MM.1S (cell line): ENCODE measurements at regions not wholly inside any gene's neighbourhood (a gene's known extent, or its start where the extent isn't known, plus 50 kb on each side); places are given as distances from the start of the nearest gene placed in this dataset.

Experiments
- DNase-seq: peaks from one replicate; pipeline ENCODE4 v3.0.0-alpha.2; 2015
- H2AFZ ChIP-seq: fragments of 300-600 bp; sonication (generic); 2 replicates; pipeline ENCODE4 v1.6.0; 2016; ENCODE audit warnings: antibody characterized with exemption, low read length
- H3F3A ChIP-seq: fragments of 300-600 bp; sonication (generic); 2 replicates; pipeline ENCODE4 v1.6.1; 2016; ENCODE audit warnings: mild to moderate bottlenecking, antibody characterized with exemption, low read length, moderate library complexity, mixed read lengths; ENCODE audit not compliant: insufficient read depth
- H3K27ac ChIP-seq: fragments of 300-600 bp; sonication (generic); 2 replicates; pipeline ENCODE4 v1.5.1; 2016; ENCODE audit warnings: mild to moderate bottlenecking, low read length
- H3K27me3 ChIP-seq: fragments of 300-600 bp; sonication (generic); replicated peaks from 2 replicates; pipeline ENCODE4 v1.6.0; 2016; ENCODE audit warnings: low read length; ENCODE audit not compliant: insufficient read depth
- H3K36me3 ChIP-seq: fragments of 300-600 bp; sonication (generic); replicated peaks from 2 replicates; pipeline ENCODE4 v1.6.1; 2016; ENCODE audit warnings: mild to moderate bottlenecking, low read length, mixed read lengths; ENCODE audit not compliant: insufficient read depth
- H3K4me1 ChIP-seq: fragments of 300-600 bp; sonication (generic); 2 replicates; pipeline ENCODE4 v1.6.1; 2016; ENCODE audit warnings: low read length, mixed read lengths
- H3K4me2 ChIP-seq: fragments of 300-600 bp; sonication (generic); 2 replicates; pipeline ENCODE4 v1.6.0; 2016; ENCODE audit warnings: low read depth, low read length
- H3K4me3 ChIP-seq: fragments of 300-600 bp; sonication (generic); 2 replicates; pipeline ENCODE4 v1.5.1; 2016; ENCODE audit warnings: low read length, mixed read lengths
- H3K79me2 ChIP-seq: fragments of 300-600 bp; sonication (generic); 2 replicates; pipeline ENCODE4 v1.6.1; 2016; ENCODE audit warnings: mixed run types, low read length, mixed read lengths
- H3K9ac ChIP-seq: fragments of 300-600 bp; sonication (generic); 2 replicates; pipeline ENCODE4 v1.6.1; 2016; ENCODE audit warnings: low read length, mixed read lengths
- H3K9me2 ChIP-seq: fragments of 300-600 bp; sonication (generic); replicated peaks from 2 replicates; pipeline ENCODE4 v1.6.1; 2016; ENCODE audit warnings: mild to moderate bottlenecking, low read length, mixed read lengths; ENCODE audit not compliant: insufficient read depth
- H3K9me3 ChIP-seq: fragments of 300-600 bp; sonication (generic); replicated peaks from 2 replicates; pipeline ENCODE4 v1.6.1; 2016; ENCODE audit warnings: mild to moderate bottlenecking, low read length, mixed read lengths; ENCODE audit not compliant: insufficient read depth
- H4K20me1 ChIP-seq: fragments of 300-600 bp; sonication (generic); 2 replicates; pipeline ENCODE4 v1.6.1; 2016; ENCODE audit warnings: mild to moderate bottlenecking, low read length, moderate library complexity, mixed read lengths; ENCODE audit not compliant: insufficient read depth
- CTCF ChIP-seq: fragments of 300-600 bp; sonication (generic); IDR thresholded peaks from 2 replicates; pipeline ENCODE4 v1.5.1; 2016; ENCODE audit warnings: antibody characterized with exemption, low read length, mixed read lengths
- EZH2 ChIP-seq: fragments of 300-600 bp; sonication (generic); optimal IDR thresholded peaks from 2 replicates; pipeline ENCODE3; 2017; ENCODE audit warnings: low read depth, mild to moderate bottlenecking, antibody characterized with exemption, low read length, mixed read lengths
- EZH2phosphoT487 ChIP-seq: fragments of 300-600 bp; sonication (generic); IDR thresholded peaks from 2 replicates; pipeline ENCODE4 v1.6.1; 2018; ENCODE audit warnings: antibody characterized with exemption, low read length

- H3K79me2 ChIP-seq: no peaks in the 10 kb centered on the region
- no peak overlapping the region for H3K4me3 ChIP-seq
- H4K20me1 ChIP-seq: no peaks in the 10 kb centered on the region
- no peaks in the 10 kb centered on the region for H3K9me2 ChIP-seq
- TF ChIP-seq CTCF: no peak
- H3K9ac ChIP-seq: no peak overlapping the region
- H3K27me3 ChIP-seq: no peaks in the 10 kb centered on the region
- H3K4me1 ChIP-seq: no peaks in the 10 kb centered on the region
- no peak for DNase-seq
- H3F3A ChIP-seq: no peaks in the 10 kb centered on the region
- H3K4me2 ChIP-seq: no peak overlapping the region
- H2AFZ ChIP-seq: no peak overlapping the region
- H3K27ac ChIP-seq: no peak overlapping the region
- no peaks in the 10 kb centered on the region for H3K9me3 ChIP-seq
- no peaks in the 10 kb centered on the region for H3K36me3 ChIP-seq
Measured at GRCh38 chr13:80413611-80414010, 72.7 kb upstream of the SPRY2 start.

DNA sequence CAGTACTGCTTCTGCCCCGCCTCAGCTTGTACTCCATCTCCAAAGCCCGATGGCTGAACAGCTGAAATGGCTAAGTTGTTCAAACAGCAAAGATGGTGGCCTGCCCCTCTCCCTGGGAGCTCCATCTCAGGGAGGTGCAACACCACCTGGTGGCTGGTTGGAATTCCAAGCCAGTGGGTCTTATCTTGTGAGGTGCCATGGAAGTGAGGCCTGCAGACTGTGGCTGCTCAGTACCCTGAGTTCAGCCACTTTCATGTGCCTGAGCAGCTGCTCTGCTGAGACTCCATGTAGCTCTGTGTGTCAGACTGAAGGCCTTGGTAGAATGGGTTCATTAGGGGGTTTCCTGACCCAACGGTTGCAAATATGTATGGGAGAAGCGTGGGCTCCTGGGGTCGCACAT lies 67.3 kb upstream of the SPRY2 start:
- no peak for DNase-seq
- H3K4me3 ChIP-seq: no peak overlapping the region
- H3K27me3 ChIP-seq: no peaks in the 10 kb centered on the region
- H3K4me1 ChIP-seq: no peaks in the 10 kb centered on the region
- no peak overlapping the region for H3K4me2 ChIP-seq
- no peaks in the 10 kb centered on the region for H3K79me2 ChIP-seq
- no peaks in the 10 kb centered on the region for H3K9me3 ChIP-seq
- no peaks in the 10 kb centered on the region for H3K36me3 ChIP-seq
- H3K9me2 ChIP-seq: no peaks in the 10 kb centered on the region
- H3K27ac ChIP-seq: no peak overlapping the region
- H3F3A ChIP-seq: no peaks in the 10 kb centered on the region
- no peak overlapping the region for H3K9ac ChIP-seq
- no peak overlapping the region for H2AFZ ChIP-seq
- no peaks in the 10 kb centered on the region for H4K20me1 ChIP-seq
- TF ChIP-seq CTCF (no peak), EZH2 (no peak), EZH2phosphoT487 (no peak)

DNA sequence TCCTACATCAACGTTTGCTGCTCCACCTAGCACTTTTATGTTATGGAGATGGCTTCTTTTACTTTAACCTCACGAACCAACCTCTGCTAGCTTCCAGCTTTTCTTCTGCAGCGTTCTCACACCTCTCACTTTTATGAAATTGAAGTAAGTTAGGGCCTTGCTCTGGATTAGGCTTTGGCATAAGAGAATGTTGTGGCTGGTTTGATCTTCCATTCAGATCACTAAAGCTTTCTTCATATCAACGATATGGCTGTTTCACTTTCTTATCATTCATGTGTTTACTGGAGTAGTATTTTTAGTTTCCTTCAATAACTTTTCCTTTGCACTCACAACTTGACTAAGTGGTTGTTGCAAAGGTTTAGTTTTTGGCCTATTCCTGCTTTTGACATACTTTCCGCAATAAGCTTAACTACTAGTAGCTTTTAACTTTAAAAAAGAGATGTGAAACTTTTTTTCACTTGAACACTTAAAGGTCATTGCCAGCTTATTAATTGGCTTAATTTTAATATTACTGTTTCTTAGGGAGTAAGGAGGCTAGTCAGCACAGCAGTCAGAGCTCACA lies 60.0 kb upstream of the SPRY2 start:
- Histone ChIP-seq H3K79me2 (no peaks in the 10 kb centered on the region), H3K9ac (no peak overlapping the region), H3K4me2 (no peak overlapping the region), H2AFZ (no peak overlapping the region), H3K27me3 (no peaks in the 10 kb centered on the region), H3K4me3 (no peak overlapping the region), H3K9me3 (no peaks in the 10 kb centered on the region), H3F3A (no peaks in the 10 kb centered on the region), H3K9me2 (no peaks in the 10 kb centered on the region), H3K4me1 (no peaks in the 10 kb centered on the region), H4K20me1 (no peaks in the 10 kb centered on the region), H3K36me3 (no peaks in the 10 kb centered on the region), H3K27ac (no peak overlapping the region)
- no peak for DNase-seq
- TF ChIP-seq EZH2phosphoT487 (no peak), CTCF (no peak), EZH2 (no peak)
